ENCODE measurements at regions not wholly inside any gene's neighbourhood (a gene's known extent, or its start where the extent isn't known, plus 50 kb on each side); places are given as distances from the start of the nearest gene placed in this dataset.

- POLR2A ChIA-PET = no interaction called here
- no peaks in the 10 kb centered on the region for H3K36me3 ChIP-seq (ENCODE audit: control insufficient read depth, insufficient read depth, low read length)
- DNase-seq (ENCODE audit: low read depth) = no peak
- TF ChIP-seq, protein P1, sequence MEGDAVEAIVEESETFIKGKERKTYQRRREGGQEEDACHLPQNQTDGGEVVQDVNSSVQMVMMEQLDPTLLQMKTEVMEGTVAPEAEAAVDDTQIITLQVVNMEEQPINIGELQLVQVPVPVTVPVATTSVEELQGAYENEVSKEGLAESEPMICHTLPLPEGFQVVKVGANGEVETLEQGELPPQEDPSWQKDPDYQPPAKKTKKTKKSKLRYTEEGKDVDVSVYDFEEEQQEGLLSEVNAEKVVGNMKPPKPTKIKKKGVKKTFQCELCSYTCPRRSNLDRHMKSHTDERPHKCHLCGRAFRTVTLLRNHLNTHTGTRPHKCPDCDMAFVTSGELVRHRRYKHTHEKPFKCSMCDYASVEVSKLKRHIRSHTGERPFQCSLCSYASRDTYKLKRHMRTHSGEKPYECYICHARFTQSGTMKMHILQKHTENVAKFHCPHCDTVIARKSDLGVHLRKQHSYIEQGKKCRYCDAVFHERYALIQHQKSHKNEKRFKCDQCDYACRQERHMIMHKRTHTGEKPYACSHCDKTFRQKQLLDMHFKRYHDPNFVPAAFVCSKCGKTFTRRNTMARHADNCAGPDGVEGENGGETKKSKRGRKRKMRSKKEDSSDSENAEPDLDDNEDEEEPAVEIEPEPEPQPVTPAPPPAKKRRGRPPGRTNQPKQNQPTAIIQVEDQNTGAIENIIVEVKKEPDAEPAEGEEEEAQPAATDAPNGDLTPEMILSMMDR (IDR thresholded peaks at IDR 0.05; ENCODE audit: insufficient read depth, low read depth, low read length) = no peak
- H3K27me3 ChIP-seq (ENCODE audit: control insufficient read depth, insufficient read depth, low read length) = no peaks in the 10 kb centered on the region
- CTCF ChIA-PET = interaction anchor here (0.8 kb wide), 1 partner anchor 639 kb away, joined by 3 read pairs; no protein-coding TSS in a partner anchor
- no peak overlapping the region for H3K4me3 ChIP-seq (ENCODE audit: low read depth, low read length)
Measured at GRCh38 chr16:51040637-51041036, 110.4 kb downstream of the SALL1 start.

DNA sequence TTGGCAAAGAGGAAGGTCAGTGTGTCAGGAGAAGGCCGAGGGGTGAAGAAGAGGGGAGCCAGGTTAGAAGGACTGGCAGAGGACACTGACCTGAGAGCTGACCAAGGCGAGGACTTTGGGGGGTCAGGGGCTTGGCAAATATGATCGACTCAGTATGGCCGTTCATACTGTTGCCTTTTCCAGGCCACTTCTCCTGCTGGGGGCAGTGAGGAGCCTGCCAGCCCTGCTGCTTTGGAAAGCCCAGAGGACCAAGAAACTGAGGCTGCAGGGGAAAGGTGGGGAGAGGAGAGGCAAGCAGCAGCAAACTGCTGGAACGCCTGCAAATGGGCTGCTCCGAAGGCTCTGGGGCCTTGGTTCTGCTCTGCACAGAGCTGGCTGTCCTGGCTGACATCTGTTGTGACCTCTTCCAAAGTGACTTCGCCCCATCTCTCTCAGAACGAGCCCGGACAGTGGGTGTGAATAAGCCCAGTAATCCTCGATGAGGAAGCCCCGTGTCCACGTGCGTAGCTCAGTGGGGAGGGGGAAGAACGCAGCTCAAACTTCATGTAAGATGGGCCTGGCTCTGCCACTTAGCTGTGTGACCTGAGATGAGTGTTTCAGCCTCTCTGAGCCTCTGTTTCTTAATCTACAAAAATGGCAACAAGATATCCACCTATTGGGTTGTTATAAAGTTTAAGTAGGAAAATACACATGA lies 111.3 kb downstream of the SALL1 start:
- TF ChIP-seq, protein P1 (IDR thresholded peaks at IDR 0.05; ENCODE audit: insufficient read depth, low read depth, low read length) = no peak
- POLR2A ChIA-PET = no interaction called here
- DNase-seq (ENCODE audit: low read depth) = no peak

DNA sequence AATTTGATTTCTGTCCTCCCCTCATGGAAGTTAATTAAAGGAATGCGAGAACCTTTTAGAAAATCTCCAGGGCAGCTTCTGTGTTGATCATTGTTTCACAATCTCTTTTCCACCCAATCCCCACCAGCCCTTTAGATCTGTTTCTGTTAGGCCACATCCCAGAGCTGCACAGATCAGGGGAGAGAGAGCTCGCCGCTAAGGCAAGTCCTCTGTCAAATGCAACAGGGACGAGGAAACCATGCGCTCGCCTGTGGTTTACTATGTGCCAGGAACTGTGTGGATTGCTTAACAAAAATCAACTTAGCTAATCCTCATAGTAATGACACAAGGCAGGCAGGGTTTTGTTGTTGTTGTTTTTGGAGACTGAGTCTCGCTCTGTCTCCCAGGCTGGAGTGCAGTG lies 115.4 kb downstream of the SALL1 start:
- Histone ChIP-seq H3K27me3 (ENCODE audit: control insufficient read depth, insufficient read depth, low read length) (no peaks in the 10 kb centered on the region), H3K36me3 (ENCODE audit: control insufficient read depth, insufficient read depth, low read length) (no peaks in the 10 kb centered on the region), H3K4me3 (ENCODE audit: low read depth, low read length) (no peak overlapping the region)
- ChIA-PET CTCF (no interaction called here), POLR2A (no interaction called here)
- no peak for DNase-seq (ENCODE audit: low read depth)
- TF ChIP-seq, protein P1 (IDR thresholded peaks at IDR 0.05; ENCODE audit: insufficient read depth, low read depth, low read length) = no peak

More for the DNA sequence above, 111.3 kb downstream of the SALL1 start:
- Histone ChIP-seq H3K36me3 (ENCODE audit: control insufficient read depth, insufficient read depth, low read length) (no peaks in the 10 kb centered on the region), H3K4me3 (ENCODE audit: low read depth, low read length) (no peak overlapping the region), H3K27me3 (ENCODE audit: control insufficient read depth, insufficient read depth, low read length) (no peaks in the 10 kb centered on the region)
- CTCF ChIA-PET = no interaction called here

DNA sequence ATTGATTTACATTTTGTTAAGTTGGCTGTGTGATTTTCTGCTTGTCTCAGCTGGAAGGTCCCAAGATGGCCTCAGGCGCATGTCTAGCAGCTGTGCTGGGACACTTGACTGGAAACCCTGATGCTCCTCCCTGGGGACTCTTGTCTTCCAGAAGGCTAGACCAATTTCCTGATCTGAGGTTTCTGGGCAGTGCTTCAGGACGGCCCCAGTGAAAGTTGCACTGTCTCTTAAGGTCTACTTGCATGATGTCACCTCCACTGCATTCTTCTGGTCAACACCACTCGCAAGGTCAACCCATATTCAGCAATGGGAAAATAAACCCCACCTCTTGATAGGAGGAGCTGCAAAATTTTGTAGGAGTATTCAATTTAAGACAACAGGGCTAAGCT lies 116.0 kb downstream of the SALL1 start:
- H3K4me3 ChIP-seq (ENCODE audit: low read depth, low read length) = no peak overlapping the region
- no peaks in the 10 kb centered on the region for H3K27me3 ChIP-seq (ENCODE audit: control insufficient read depth, insufficient read depth, low read length)
- no peak for DNase-seq (ENCODE audit: low read depth)
- CTCF ChIA-PET = no interaction called here
- TF ChIP-seq, protein P1 (IDR thresholded peaks at IDR 0.05; ENCODE audit: insufficient read depth, low read depth, low read length) = no peak
- no peaks in the 10 kb centered on the region for H3K36me3 ChIP-seq (ENCODE audit: control insufficient read depth, insufficient read depth, low read length)
- POLR2A ChIA-PET = no interaction called here

DNA sequence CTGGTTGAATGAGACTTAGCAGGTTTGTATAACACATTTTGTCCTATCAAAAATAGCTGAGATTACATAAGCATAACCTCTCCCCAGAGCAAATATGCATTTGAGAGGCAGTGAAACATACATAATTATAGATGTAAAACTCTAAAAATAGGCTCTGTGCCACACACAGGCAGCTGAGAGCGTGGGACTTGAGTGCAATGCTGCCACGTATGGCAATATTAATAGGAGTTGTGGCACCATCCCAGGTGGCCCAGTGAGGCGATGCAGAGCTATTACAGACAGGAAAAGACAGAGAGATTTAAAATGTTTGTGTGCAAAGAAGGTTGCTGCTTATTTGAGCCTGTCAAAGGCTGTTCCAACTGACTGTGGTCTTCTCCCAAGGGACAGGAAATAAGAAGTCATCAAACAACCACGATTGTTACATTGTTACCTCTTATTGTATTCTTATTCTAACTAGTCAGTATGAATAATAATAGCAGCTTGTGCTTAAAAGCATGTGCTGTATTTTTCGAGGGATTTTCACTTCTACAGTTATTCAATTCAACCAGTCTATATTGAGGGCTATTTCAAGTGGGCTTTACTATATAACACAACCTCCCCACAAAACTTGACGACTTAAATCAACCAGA lies 116.5 kb downstream of the SALL1 start:
- Histone ChIP-seq H3K27me3 (ENCODE audit: control insufficient read depth, insufficient read depth, low read length) (no peaks in the 10 kb centered on the region), H3K4me3 (ENCODE audit: low read depth, low read length) (no peak overlapping the region), H3K36me3 (ENCODE audit: control insufficient read depth, insufficient read depth, low read length) (no peaks in the 10 kb centered on the region)
- TF ChIP-seq, protein P1 (IDR thresholded peaks at IDR 0.05; ENCODE audit: insufficient read depth, low read depth, low read length) = no peak
- ChIA-PET CTCF (no interaction called here), POLR2A (interaction anchor here (0.7 kb wide), 1 partner anchor 974 kb away, joined by 3 read pairs; no protein-coding TSS in a partner anchor)
- no peak for DNase-seq (ENCODE audit: low read depth)
